Activated T-helper 1 cell treated with anti-CD3 and anti-CD28 coated beads, Interleukin-12 subunit alpha, Interleukin-12 subunit beta, Interleukin-2, Interleukin-4 antibody, amounts not matched to agents 30 ng/mL and 10 ng/mL and 1 ng/mL, durations not matched to agents 14 hours and 24 hours and 36 hours (primary cell): ENCODE measurements at regions not wholly inside any gene's neighbourhood (a gene's known extent, or its start where the extent isn't known, plus 50 kb on each side); places are given as distances from the start of the nearest gene placed in this dataset.
"Not testable (repeated sequence)": the region's sequence is repeated elsewhere in the genome, so short reads cannot be mapped to it uniquely, and the experiment has no call there.

Experiments
- DNase-seq: peaks from one replicate; pipeline ENCODE4 v3.0.0; 2021; ENCODE audit warnings: low spot score
- H3K27ac Mint-ChIP-seq: one replicate; pipeline ENCODE4 v1.8.0; 2021; ENCODE audit warnings: mild to moderate bottlenecking, mixed read lengths
- H3K27me3 Mint-ChIP-seq: one replicate; pipeline ENCODE4 v1.8.0; 2022; ENCODE audit warnings: mild to moderate bottlenecking, moderate library complexity, mixed read lengths; ENCODE audit not compliant: insufficient read depth
- H3K36me3 Mint-ChIP-seq: one replicate; pipeline ENCODE4 v1.8.0; 2021; ENCODE audit warnings: low read depth, mixed read lengths
- H3K4me1 Mint-ChIP-seq: one replicate; pipeline ENCODE4 v1.8.0; 2021; ENCODE audit warnings: low read depth, mixed read lengths
- H3K4me3 Mint-ChIP-seq: one replicate; pipeline ENCODE4 v1.8.0; 2021; ENCODE audit warnings: mild to moderate bottlenecking, moderate library complexity, mixed read lengths
- H3K9me3 Mint-ChIP-seq: one replicate; pipeline ENCODE4 v1.8.0; 2021; ENCODE audit warnings: mixed read lengths
- intact Hi-C: fragments of 100-400 bp; cut with micrococcal nuclease; formaldehyde crosslinking; loops from one replicate; pipeline ENCODE4 v1.15.1; 2024

DNA sequence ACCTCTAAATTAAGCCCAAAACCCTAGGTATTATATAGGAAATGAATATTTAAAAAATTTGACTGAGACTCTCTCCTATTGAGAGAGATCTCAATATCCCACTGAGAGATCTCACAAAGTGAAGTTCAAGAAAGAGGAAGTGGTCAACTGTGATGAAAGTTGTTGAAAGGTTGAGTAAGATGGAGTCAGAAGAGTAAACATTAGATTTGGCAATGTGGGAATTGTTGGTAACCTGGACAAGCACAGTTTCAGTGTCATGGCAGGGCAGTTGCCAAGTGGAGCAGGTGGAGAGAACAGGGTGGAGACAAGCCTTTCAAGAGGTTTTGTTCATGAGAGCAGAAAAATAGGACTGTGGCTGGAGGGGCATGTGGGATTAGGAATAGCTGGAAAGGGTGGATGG is 747.9 kb downstream of the EPHA7 start:
- H3K27ac Mint-ChIP-seq, H3K4me1 Mint-ChIP-seq, H3K9me3 Mint-ChIP-seq, intact Hi-C loops, H3K4me3 Mint-ChIP-seq, H3K36me3 Mint-ChIP-seq, H3K27me3 Mint-ChIP-seq, DNase-seq: not testable (repeated sequence)

DNA sequence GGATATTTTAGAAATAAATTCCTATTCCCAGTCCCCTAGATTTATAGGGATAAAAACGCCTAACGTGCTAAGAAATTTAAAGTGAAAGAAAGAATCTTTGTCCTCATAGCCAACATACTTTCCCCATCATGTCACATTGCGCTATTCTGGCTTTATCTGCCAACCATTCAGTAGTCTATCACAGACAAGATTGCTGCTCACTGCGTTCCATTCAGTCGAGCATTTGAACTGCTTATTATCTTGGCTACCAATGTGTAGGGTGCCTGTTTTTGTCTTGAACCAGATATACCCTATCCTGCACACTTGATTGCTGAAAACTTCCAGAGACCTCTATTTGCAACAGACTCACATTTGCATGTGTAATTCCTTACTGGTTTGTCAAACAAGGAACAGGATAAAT is 751.5 kb downstream of the EPHA7 start:
- DNase-seq = no peak
- Mint-ChIP-seq H3K27me3 (no peaks in the 10 kb centered on the region), H3K36me3 (no peaks in the 10 kb centered on the region), H3K9me3 (peaks cover 5% of the 10 kb centered on the region), H3K27ac (no peak overlapping the region), H3K4me3 (no peak overlapping the region), H3K4me1 (no peaks in the 10 kb centered on the region)
- intact Hi-C loops = no loop called here

DNA sequence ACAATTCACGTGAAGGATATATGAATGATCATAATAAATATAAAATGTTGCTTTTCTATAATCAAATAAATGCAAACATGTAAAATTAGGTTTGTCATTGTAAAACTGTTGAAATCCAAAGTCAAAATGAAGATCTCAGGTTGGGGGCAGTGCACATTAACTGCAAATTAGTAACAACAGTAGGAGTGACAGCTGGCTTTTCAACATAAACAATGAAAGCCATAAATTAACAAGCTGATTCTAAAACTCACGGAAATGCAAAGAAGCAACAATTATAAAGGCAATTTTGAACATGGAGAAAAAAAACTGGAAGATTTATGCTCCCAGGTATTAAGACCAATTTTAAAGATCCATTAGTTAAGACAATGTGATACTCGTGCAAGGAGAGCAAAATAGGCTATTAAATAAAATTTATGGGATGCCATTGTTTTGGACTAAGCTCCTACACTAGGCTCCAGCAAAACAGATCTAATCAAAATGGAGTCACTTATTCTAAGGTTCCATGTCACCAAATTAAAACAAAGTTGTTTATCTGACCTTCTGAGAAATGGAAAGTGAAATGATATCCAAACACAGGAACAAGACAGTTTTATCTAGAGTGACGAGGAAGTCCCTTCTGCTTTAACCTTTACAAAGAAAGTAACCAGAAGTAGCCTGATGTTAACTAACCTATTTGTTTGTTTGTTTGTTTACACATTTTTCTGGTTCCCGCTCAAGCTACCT is 770.8 kb downstream of the EPHA7 start:
- H3K27me3 Mint-ChIP-seq = no peaks in the 10 kb centered on the region
- no peaks in the 10 kb centered on the region for H3K4me1 Mint-ChIP-seq
- H3K36me3 Mint-ChIP-seq = no peaks in the 10 kb centered on the region
- DNase-seq = no peak
- H3K9me3 Mint-ChIP-seq = peaks cover 10% of the 10 kb centered on the region
- H3K27ac Mint-ChIP-seq = no peak overlapping the region
- no peak overlapping the region for H3K4me3 Mint-ChIP-seq
- intact Hi-C loops = no loop called here

DNA sequence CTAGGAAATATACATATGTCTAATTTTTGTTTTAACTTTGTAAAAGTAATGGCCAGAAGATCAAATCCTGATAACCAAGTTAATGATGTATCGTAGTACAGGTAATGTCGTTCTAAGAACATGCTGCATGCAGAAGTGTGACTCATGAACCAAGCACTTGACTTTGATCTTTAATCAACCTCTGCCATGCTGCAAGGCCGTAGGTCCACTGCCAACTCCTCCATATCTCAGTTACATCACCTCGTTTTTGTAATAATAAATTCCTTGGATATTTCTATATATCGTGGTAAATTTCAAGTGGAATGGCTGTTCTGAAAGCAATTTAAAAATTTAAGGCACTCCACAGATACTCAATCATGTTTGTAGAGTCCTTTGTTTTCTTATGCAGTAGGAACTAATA is 771.7 kb downstream of the EPHA7 start:
- intact Hi-C loops = no loop called here
- Mint-ChIP-seq H3K36me3 (no peaks in the 10 kb centered on the region), H3K4me1 (no peaks in the 10 kb centered on the region), H3K9me3 (peaks cover 9% of the 10 kb centered on the region), H3K27me3 (no peaks in the 10 kb centered on the region), H3K4me3 (no peak overlapping the region), H3K27ac (no peak overlapping the region)
- DNase-seq = no peak

DNA sequence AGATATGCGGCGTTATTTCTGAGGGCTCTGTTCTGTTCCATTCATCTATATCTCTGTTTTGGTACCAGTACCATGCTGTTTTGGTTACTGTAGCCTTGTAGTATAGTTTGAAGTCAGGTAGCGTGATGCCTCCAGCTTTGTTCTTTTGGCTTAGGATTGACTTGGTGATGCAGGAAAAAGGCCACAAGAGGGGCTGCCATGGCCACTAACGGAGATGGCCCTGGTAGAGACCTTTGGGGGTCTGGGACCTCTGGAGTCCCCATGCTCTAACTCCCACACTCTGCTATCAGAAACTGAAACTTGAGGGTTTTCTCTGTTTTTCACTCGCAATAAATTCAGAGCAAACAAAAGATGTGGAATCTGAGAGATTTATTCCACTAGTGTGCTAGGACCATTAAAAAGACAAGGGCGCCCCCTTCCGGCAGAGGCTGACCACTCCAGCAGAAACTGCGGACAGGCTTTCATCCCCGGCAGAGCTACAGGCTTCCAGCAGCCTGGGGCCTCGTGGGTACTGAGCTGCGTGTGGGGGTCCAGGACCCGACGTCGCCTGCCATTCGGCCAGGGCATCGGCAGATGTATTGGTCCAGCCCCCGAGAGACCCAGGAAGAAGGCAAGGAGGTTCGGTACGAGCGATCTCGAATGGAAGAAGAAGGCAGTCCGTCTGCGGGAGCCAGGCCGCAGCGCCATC is 775.1 kb downstream of the EPHA7 start:
- H3K4me1 Mint-ChIP-seq, H3K27me3 Mint-ChIP-seq, DNase-seq, H3K9me3 Mint-ChIP-seq, H3K4me3 Mint-ChIP-seq, intact Hi-C loops, H3K36me3 Mint-ChIP-seq, H3K27ac Mint-ChIP-seq: not testable (repeated sequence)

DNA sequence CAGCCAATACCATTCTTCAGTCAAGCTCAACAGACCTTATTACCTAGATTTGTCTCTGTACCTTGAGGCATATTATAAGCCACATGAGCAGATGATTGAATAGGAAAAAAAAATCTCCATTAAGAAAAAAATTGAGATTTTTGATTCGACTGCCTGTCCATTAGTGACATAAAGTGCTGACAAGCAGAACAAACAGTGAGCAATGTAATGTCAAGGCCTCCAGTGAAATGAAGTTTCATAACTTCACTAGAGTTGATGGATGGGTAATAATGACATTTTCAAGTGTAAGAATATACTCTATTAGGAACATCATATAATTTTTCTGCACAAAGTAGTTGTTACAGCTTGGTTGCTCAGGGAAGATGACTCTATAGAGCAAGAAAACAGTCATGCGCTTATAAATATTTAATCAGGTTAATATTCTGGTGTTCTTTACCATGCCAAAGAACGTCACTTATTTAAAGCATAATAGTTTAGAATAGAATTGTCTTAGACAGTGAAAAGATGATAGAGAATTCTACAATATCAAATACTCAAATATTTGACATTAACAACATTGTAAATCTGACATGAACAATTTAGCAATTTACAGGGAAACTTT is 783.7 kb downstream of the EPHA7 start:
- Mint-ChIP-seq H3K36me3 (no peaks in the 10 kb centered on the region), H3K4me3 (no peak overlapping the region), H3K27me3 (no peaks in the 10 kb centered on the region), H3K27ac (no peak overlapping the region), H3K4me1 (no peaks in the 10 kb centered on the region), H3K9me3 (no peaks in the 10 kb centered on the region)
- intact Hi-C loops = no loop called here
- no peak for DNase-seq

DNA sequence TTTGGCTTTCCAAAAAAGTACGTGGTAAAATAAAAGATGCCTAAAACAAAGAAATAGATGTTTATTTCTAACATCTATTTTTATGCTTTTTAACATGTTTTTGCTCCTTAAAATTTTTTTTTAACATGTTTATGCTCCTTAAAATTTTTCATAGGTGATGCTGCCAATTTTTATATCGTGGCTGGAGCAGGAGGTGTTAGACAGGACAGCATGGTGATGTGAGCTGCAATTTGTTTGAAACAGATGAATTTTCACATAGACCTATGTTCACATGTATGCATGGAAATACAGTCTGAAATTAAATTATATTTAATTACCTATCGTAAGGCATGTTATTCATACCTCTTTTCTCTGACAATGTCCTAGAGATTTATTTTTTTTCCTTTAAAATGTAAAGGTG is 784.8 kb downstream of the EPHA7 start:
- H3K27ac Mint-ChIP-seq = no peak overlapping the region
- intact Hi-C loops = no loop called here
- no peak overlapping the region for H3K4me3 Mint-ChIP-seq
- no peak for DNase-seq
- no peaks in the 10 kb centered on the region for H3K27me3 Mint-ChIP-seq
- H3K9me3 Mint-ChIP-seq = no peaks in the 10 kb centered on the region
- no peaks in the 10 kb centered on the region for H3K36me3 Mint-ChIP-seq
- H3K4me1 Mint-ChIP-seq = no peaks in the 10 kb centered on the region

DNA sequence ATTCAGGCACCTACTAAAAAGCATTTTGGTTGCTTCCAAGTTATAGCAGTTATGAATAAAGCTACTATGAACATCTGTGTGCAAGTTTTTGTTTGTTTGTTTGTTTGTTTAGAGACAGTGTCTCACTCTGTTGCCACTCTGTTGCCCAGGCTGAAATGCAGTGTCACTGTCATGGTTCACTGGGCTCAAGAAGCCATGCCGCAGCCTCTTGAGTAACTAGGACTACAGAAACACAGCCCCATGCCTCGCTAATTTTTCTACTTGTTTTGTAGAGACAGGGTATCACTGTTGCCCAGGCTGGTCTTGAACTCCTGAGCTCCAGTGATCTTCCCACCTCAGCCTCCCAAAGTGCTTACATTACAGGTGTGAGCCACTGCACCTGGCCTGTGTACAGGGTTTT is 795.9 kb downstream of the EPHA7 start:
- DNase-seq = no peak
- H3K27ac Mint-ChIP-seq = no peak overlapping the region
- no peak overlapping the region for H3K4me3 Mint-ChIP-seq
- H3K4me1 Mint-ChIP-seq = no peaks in the 10 kb centered on the region
- H3K36me3 Mint-ChIP-seq = no peaks in the 10 kb centered on the region
- H3K9me3 Mint-ChIP-seq = no peaks in the 10 kb centered on the region
- intact Hi-C loops = no loop called here
- no peaks in the 10 kb centered on the region for H3K27me3 Mint-ChIP-seq

DNA sequence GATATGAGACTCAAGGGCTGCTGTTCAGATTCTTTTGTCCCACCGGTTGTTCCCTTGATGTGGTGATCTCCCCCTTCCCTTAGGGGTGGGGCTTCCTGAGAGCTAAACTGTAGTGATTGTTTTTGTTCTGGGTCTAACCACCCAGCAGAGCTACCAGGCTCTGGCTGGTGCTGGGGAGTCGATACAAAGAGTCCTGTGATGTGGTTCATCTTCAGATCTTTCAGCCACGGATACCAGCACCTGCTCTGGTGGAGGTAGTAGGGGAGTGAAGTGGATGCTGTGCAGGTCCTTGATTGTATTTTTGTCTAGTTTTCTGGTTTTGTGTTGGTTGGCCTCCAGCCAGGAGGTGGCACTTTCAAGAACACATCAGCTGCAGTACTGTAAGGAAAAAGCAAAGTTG is 801.6 kb downstream of the EPHA7 start:
- peaks cover 11% of the 10 kb centered on the region for H3K9me3 Mint-ChIP-seq
- H3K27me3 Mint-ChIP-seq = no peaks in the 10 kb centered on the region
- no peak overlapping the region for H3K27ac Mint-ChIP-seq
- no peaks in the 10 kb centered on the region for H3K4me1 Mint-ChIP-seq
- DNase-seq = no peak
- no peaks in the 10 kb centered on the region for H3K36me3 Mint-ChIP-seq
- intact Hi-C loops = no loop called here
- no peak overlapping the region for H3K4me3 Mint-ChIP-seq

DNA sequence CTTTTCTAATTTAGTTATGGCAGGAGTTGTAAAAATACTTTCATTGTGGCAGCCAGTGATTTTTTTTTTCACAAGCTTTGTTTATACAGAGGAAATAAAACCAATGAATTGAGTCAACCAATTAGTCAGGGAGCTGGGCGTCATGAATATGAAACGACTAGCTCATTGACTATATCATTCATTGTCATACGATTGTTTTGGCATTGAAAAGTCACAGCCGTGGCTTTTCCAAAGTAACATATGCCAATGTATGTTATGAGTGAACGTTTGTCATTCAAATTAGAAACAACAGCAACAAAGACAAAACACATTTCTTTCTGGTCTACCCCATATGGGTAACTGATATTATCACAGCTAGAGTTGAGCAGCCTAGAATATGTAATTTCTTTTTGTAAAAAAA is 810.6 kb downstream of the EPHA7 start:
- Mint-ChIP-seq H3K27ac (no peak overlapping the region), H3K36me3 (no peaks in the 10 kb centered on the region), H3K27me3 (no peaks in the 10 kb centered on the region), H3K9me3 (peaks cover 4% of the 10 kb centered on the region), H3K4me3 (no peak overlapping the region), H3K4me1 (no peaks in the 10 kb centered on the region)
- DNase-seq = no peak
- intact Hi-C loops = no loop called here

DNA sequence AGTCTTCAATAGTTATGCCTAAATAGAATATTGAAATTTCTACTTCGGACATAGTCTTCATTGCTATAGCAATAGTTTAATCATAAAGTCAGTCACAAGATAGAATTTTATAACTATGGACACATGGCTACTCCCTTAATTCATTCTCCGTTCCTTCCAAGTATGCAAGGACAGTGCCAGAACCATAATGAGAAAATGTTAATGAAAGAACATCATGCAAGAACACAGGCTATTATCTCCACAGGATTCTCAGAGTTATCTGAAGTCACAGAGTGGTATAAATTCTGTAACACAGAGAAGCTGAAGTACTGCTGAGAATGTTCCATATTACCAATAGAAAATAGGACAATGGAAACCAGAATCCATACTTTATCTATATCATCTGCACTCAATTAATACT is 826.2 kb downstream of the EPHA7 start:
- H3K27me3 Mint-ChIP-seq = no peaks in the 10 kb centered on the region
- no peak for DNase-seq
- no peaks in the 10 kb centered on the region for H3K4me1 Mint-ChIP-seq
- H3K27ac Mint-ChIP-seq = no peak overlapping the region
- no peaks in the 10 kb centered on the region for H3K36me3 Mint-ChIP-seq
- H3K4me3 Mint-ChIP-seq = no peak overlapping the region
- intact Hi-C loops = no loop called here
- H3K9me3 Mint-ChIP-seq = no peaks in the 10 kb centered on the region

DNA sequence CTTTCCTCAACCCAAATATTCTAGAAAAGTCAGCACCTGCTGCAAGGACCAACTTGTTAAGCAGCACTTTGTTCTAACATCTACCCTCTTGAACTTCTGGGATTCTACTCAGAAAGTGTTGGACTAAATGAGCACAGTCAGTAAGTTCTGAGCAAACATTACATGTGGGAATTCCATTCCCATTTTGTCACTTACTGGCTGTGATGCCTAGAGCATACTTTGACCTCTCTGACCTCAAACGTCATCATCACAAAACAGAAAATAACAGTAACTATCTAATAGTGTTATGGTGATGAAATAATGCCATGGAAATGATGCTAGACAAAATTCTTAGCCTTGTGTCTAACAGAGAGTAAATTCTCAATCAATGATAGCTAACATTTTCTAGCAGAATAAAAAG is 829.4 kb downstream of the EPHA7 start:
- Mint-ChIP-seq H3K4me3 (no peak overlapping the region), H3K27ac (no peak overlapping the region), H3K9me3 (no peaks in the 10 kb centered on the region), H3K36me3 (no peaks in the 10 kb centered on the region), H3K4me1 (no peaks in the 10 kb centered on the region), H3K27me3 (no peaks in the 10 kb centered on the region)
- DNase-seq = no peak
- intact Hi-C loops = no loop called here

DNA sequence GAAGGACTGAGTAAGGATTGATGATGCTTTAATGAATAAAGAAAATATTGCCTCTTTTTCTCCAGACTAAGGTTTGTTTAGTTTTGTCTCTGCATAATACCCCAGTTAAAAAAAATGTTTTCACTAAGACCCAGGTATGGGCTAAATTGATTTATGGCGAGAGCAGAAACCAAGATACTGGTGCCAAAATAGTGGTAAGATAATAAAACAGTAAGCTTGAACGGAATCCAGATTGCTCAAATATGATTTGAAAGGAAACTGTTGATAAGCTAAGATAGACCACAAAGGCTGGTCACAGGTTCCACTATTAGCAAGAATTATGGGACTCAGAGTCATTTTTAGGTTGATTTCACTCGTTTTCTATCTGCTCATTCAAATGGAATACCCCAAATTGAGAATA is 831.2 kb downstream of the EPHA7 start:
- no peaks in the 10 kb centered on the region for H3K9me3 Mint-ChIP-seq
- H3K36me3 Mint-ChIP-seq = no peaks in the 10 kb centered on the region
- no peak overlapping the region for H3K27ac Mint-ChIP-seq
- H3K27me3 Mint-ChIP-seq = no peaks in the 10 kb centered on the region
- intact Hi-C loops = no loop called here
- H3K4me3 Mint-ChIP-seq = no peak overlapping the region
- no peak for DNase-seq
- H3K4me1 Mint-ChIP-seq = no peaks in the 10 kb centered on the region
